ENCODE measurements at regions not wholly inside any gene's neighbourhood (a gene's known extent, or its start where the extent isn't known, plus 50 kb on each side); places are given as distances from the start of the nearest gene placed in this dataset.
"Not testable (repeated sequence)": the region's sequence is repeated elsewhere in the genome, so short reads cannot be mapped to it uniquely, and the experiment has no call there.

DNA sequence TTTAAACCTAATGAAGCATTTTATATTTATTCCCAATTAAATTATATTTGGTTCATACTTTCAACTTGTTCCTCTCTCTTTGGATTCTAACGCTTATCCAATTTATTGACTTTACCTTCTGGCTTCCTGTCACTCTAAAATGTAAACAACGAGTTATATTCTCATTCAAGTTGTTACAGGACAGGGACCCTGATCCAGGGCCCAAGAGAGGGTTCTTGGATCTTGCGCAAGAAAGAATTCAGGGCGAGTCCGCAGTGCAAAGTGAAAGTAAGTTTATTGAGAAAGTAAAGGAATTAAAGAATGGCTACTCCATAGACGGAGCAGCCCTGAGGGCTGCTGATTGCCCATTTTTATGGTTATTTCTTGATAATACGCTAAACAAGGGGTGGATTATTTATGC, 405.6 kb upstream of the API5 start:
- DNase-seq = no peak

DNA sequence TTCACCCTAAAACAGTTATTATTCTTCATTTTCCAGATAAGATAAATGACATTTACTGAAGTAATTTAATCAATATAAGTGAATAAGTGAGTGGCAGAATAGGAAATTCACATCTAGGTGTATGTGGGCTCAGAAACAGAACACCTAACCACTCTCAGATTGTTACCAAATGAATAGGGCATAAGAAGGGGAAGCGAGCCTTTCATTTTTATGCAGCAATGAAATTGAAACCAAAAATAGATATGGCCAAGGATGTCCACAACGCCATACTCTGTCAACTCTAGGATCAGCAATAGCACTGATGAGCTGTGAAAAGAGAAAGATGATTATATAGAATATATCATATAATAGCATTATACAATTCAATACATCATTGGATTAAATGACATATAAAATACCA, 398.1 kb upstream of the API5 start:
- DNase-seq = no peak

DNA sequence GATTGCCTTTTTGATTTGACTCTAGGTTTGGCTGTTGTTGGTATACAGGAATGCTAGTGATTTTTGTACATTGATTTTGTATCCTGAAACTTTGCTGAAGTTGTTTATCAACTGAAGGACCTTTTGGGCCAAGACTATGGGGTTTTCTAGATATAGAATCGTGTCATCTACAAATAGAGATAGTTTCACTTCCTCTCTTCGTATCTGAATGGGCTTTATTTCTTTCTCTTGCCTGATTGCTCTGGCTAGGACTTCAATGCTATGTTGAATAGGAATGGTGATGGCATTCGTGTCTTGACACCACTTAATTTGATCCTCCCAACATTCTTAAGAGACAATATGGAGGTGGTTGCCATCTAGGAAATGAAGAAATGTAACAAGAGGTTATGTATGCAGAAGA, 388.1 kb upstream of the API5 start:
- DNase-seq = no peak

DNA sequence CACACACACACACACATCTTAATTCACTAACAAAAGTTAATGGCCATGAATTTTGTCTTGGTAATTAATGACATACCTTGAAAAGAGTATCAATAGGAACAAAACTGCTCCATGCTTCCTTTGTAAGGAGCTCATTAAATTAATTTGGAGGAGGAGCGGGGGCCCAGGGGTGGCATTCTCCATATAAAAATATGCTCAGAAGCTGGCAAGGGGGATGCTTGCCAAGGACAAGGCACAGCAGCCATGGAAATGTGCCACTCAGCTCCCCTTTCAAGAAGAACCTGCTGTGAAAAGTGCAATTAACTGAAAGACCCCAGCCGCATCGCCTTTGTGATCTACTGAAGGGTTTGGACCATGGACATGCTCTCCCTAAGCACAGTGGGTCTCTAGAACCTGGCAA, 385.9 kb upstream of the API5 start:
- no peak for DNase-seq

DNA sequence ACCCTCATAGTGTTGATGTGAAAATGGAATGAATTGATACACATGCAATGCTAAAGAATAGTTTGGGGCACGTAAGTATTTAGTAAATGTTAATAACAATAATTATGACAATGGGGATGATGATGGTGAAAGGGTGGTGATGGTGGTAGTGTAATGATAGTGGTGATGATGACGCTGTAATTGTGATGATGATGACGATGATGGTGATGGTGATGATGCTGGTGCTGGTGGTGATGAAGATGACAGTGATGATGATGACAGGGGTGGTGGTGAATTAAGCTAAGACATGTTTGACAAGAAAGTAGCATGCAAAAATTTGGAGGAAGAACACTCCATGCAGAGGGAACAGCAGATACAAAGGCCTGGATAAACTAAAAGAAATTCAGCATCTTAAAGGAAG, 364.4 kb upstream of the API5 start:
- DNase-seq = no peak

DNA sequence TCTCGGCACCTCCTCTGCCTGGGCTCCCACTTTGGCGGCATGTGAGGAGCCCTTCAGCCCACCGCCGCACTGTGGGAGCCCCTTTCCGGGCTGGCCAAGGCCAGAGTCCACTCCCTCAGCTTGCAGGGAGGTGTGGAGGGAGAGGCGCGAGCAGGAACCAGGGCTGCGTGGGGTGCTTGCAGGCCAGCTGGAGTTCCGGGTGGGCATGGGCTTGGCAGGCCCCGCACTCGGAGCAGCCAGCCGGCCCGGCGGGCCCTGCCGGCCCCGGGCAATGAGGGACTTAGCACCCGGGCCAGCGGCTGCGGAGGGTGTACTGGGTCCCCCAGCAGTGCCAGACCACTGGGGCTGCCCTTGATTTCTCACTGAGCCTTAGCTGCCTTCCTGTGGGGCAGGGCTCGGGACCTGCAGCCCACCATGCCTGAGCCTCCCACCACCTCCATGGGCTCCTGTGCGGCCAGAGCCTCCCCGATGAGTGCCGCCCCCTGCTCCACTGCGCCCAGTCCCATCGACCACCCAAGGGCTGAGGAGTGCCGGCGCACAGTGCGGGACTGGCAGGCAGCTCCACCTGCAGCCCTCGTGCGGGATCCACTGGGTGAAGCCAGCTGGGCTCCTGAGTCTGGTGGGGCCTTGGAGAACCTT, 361.9 kb upstream of the API5 start:
- not testable (repeated sequence) for DNase-seq

DNA sequence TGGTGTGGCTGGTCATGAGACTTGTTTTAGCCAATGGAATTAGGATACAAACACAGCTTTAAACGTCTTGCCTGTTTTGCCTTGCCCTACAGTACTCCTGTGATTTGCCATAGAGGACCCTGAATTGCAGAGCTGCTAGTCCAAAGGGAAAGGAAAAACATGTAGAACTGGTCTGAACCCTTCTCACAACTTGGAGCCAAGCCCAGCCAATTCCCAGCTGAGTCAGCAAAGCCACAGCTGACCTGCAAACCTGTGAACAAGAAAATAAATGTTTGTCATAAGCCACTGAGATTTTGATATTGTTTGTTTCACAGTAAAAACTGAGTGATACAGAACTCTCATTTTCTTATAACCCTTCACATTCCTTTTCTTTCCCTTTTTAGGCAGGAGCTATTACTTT, 360.5 kb upstream of the API5 start:
- DNase-seq = no peak

DNA sequence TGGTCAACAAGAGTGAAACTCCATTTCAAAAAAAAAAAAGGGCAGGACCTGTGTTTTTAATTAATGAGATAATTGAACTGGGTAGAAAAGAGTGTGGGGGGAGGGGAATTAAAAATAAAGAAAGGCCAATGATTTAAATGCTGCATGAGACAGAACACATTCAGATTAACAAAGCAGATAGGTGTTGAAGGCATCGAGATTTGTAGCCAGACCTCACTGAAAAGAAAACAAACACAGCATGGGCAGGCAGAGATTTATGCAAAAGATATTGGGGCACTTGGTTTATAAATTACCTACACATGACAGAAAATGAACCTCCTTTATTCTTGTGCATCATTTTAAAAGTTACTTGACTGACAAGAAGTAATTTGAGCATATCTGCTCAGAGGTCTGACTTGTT, 354.0 kb upstream of the API5 start:
- no peak for DNase-seq

DNA sequence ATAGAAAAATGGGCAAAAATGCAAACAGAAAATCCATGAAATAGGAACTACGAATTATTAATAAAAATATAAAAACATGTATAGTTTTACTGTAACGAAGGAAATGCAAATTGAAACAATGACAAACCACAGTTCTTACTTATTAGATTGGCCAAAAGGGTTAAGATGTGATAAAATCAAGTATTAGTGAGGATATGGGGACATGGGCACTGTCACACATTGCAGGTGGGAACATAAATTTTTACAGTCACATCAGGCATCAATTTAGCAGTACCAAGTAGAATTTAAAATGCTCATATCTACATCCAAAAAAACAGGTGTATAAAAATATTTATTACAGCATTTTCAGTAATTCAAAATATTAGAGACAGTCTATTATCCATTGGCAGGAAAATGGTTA, 353.2 kb upstream of the API5 start:
- no peak for DNase-seq

DNA sequence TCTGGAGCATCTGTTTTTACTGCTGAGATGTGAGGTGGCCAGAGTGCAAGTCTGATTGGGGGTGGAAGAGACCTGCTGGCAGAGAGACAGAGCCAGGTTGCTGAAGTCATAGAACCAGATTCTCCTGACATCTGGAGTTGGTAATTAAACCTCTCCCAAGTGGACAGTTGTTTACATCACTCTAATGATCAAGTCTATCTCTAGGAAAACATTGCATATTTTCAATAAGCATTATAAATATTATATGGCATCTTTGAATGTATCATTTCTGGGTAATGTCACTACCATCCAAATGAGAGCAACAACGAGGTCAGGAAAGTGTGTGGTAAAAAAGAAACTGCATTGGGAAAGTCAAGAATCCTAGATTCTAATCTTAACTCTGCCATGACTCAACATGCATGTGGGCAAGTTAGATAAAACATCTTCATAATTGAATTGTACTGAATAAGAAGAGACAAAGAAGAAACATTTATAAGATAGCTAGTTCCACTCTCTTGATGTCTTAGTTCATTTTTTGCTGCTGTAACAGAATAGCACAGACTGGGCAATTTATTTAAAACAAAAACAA, 351.2 kb upstream of the API5 start:
- DNase-seq = no peak

DNA sequence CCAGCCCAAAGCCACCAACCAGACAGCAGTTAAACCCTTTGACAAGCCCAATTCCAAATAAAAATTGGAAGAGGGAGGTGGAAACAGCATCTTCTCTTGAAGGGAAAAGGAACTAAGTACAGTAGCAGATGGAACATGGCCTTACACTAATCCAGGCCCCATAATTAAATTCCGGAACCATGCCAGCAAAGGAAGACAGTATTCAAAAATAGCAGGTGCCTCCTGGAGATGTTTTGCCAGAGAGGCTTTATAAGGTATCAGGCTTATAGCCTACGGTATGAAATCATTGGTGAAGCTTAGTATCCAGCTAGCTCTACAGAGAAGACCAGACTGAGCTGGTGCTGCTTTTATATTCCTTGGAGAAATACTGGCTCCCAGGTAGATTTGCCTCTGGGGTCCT, 344.1 kb upstream of the API5 start:
- no peak for DNase-seq

DNA sequence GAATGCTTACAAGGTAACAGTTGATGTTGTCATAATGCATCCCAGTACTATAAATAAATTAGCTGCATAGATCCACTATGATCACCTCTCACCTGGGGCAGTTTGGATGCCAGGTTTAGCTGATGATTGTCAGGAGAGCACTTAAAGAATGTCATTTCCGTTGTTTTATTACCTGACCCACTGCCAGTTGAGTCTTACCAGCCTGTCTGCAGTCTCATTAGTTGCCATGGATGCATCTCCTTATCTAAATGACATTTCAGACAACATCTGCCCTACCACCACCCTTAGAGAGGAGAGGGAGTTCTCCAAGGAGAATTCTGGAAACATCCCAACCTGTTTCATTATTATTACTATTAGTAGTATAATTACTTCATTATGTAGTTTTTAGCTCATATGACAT, 339.1 kb upstream of the API5 start:
- no peak for DNase-seq

DNA sequence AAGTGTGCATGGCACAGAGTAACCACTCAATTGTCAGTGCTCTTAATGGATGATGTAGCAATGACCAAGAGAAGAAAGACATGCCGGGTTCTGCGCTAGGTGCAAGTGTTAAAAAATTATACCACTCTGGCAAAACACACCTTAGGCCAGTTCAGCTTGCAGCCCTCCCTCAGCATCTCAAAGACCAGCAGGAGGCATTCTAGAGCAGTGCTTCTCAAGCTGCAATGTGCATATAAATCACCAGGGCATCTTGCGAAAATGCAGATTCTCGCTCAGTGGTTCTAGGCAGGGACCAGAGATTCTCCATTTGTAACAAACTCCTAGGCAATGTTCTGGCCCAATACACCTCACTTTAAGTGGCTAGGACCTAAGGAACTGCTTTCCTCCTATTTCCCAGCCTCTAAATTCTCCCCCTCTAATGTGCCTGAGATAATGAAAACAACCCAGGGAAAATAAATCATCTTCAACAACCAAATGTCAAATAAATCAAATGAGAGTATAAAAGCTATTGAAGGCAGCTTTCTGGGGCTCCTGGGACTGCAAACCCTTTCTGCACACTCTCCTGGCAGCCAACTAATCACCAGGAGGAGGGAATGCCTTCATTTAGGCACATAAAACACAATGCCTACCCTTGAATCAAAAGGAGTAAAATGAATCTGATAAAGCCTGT, 337.2 kb upstream of the API5 start:
- DNase-seq = no peak

DNA sequence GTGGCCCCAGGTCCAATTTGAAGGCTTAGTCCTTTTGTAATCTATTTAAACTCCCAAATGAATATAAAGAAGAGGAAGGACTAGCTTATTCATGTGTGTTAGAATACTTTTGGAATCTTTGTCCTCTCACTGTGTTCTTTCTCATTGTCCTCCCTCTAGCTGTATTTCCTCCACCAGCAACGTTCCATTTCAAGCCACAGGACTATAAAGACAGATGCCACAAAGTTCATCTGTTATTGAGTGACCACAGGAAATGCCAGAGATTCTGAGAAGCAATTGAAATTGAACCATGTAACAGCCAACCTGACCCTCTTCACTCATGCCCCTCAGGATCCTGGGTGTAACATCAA, 336.6 kb upstream of the API5 start:
- DNase-seq = no peak

DNA sequence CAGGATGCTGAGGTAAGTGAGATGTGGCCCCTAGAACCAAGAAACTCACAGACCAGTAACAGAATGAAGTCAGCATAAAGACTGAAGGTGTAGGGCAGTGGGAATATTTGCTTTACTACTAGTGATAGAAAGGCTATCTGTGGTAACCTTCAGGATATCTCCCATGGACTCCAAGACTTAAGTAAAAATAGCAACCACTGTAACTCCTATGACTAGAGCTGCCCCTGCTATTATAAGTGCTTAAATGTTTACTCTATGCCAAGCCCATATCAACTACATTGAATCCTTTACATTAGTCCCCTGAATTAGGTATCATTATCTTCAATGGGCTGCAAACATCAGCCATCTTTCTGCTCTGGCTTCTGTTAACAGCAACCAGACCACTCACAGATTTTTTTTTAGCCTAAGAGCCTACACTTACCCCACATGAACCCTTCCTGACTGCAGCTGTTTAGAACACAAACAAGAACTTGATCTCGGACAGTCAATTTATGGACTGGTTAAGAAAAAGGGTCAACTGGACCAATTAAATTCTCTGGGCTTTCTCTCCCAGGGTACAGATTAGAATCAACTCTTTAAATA, 335.1 kb upstream of the API5 start:
- no peak for DNase-seq

DNA sequence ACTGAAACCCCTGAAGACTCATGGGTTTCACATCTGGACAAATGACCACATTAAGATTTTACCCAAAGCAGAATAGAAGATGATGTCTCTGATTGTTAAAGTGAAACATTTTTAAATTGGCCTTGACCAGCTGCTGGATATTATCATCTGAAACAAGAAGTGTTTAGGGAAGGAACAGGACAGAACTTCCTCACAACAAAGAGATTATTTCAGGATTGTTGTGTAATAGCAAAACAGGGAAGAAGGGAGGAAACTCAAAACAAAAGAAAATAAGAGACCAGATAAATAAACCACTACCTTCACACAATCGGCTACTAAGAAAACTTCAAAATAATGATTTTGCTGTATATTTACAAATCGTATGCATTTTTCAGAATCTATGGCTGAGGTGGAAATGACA, 319.2 kb upstream of the API5 start:
- DNase-seq = no peak

DNA sequence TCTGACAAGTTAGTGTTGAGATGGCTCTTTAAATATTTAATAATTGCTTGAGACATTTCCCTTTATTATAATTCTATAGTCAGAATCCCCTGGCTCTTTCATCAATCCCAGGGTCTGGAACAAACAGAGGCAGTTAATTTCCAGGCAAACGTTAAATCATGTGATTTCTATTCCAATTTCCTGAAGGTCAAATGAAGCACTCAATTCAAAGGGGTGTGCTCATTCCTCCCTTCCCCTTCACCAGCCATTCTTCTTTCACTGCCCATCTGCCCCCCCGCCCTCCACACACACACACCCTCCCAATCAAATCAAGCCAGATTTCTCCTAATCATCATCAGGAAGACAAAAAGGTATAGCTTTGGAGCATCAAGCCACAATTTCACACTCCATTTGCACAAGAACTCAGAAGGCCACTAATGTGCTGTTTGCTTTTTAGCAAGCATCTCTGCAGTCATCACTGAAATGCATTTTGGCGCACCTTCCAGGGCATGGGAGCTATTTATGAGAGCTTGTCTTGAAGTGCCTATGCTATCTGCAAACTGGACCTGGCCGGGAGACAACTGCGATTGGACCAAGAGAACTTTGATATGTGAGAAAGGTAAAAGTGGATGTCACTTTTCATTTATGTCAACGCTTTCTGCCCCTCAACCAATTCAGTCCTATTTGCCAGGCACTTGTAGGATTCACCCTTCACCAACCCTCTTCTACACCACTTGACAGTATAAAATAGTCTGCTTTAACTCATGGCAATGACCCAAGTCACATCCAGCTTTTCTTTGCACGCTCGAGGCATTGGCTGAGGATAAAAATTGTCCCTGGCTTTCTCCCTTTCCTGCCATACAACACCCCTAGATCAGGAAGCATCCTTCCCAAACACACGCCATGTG, 315.1 kb upstream of the API5 start:
- DNase-seq = no peak

DNA sequence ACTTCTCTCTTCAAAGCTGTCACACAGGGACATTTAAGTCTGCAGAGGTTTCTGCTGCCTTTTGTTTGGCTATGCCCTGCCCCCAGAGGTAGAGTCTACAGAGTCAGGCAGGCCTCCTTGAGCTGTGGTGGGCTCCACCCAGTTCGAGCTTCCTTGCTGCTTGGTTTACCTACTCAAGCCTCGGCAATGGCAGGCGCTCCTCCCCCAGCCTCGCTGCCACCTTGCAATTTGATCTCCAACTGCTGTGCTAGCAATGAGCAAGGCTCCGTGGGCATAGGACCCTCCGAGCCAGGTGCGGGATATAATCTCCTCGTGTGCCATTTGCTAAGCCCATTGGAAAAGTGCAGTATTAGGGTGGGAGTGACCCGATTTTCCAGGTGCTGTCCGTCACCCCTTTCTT, 306.9 kb upstream of the API5 start:
- DNase-seq = not testable (repeated sequence)

DNA sequence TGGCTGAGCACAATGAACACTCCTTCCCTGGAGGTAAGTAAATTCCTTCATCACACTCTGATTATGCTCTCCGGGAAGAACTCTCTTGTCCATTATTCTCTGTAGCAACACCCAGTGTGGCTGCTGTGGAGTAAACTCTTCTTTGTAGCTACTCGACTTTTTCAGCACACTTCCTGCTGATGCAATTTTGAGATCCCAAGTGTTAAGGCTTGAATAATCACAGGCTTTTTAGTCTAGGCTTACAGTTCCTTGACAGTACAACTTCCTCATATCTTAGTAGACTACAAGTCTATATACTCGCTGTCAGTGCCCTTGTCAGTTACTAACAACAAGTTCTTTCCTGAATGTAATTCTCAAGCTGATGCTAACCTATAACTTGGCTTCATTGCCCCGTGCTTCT, 301.8 kb upstream of the API5 start:
- DNase-seq = no peak

DNA sequence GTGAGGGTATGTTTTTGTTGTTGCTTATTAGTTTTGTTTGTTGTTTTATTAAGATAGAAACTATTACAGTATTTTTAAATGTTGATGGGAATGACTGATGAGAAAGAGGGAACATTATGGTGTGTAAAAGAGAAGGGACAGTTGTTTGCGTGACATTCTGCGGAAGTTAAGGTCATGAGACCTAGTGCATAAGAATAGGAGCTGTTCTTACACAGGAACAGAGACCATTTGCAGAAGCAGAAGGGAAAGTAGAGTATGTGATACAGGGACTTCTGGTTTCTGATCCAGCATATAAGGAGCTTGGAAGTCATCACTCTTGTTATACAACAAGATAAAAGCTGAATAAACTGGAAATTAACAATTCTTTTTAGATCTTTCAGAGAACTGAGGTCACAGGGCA, 299.2 kb upstream of the API5 start:
- DNase-seq = no peak

DNA sequence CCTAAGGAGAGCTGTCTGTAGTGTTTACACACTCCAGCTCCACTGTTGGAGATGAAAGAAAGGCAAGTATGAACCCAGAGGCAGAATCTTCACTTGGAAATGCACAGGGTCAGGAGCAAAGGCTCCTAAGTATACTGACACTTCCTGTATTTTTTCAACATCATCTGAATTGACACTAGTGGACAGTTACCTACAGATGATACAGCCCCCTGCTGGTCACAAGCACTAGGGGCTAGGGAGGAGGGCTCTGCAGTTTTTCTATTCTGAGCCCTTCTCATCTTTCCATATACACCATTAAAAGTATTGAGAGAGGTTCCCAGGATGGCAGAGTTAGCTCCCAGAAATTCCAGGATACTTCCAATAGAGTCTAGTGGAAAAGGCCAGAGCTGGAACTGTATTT, 290.3 kb upstream of the API5 start:
- peak; percentile 2 for DNase-seq

DNA sequence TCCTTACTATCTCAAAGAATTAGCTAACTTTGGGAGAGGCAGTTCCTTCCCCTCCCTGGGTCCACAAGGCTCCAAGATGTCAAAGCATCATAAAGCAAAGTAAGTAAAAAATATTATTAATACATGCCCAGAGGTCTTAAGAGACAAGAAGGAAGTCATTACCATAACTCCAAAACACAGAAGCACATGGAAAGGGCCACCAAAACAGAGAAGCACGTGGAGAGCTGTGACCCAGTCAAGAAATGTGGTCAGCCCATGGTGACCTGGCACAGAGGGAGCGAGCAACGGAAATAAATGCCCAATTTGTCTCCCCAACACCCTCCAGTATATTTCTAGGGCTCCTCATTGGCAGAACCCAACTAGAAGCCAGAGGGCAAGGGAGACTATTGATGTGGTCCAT, 277.5 kb upstream of the API5 start:
- DNase-seq = no peak

DNA sequence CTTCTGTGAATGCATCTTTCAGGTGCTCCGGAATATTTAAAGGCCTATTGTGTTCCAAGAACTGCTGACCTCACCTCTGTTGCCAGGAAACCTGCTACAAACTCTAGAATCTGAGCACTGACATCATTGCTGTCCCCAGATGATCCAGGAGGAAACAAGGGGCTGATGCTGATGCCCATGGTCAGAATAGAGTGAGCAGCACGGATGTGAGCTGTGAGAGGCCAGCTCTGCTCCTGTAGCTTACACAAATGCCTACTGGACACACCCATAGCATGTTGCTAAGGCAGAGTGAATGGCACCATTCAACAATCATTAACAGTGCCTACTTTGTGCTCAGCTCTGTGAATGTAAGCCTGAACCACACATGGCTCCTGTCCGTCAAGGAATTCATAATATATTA, 276.7 kb upstream of the API5 start:
- no peak for DNase-seq

Measured in activated CD4-positive, alpha-beta T cell treated with anti-CD3 and anti-CD28 coated beads for 48 hours (primary cell).